ENCODE measurements at regions not wholly inside any gene's neighbourhood (a gene's known extent, or its start where the extent isn't known, plus 50 kb on each side); places are given as distances from the start of the nearest gene placed in this dataset.

GRCh38 chr1:82218846-82219245, 418.1 kb downstream of the ADGRL2 start:
- TF ChIP-seq FOS (IDR thresholded peaks at IDR 0.05; ENCODE audit: low read depth, low read length) (no peak), MAFK (IDR thresholded peaks at IDR 0.05; ENCODE audit: low read depth, low read length) (no peak), USF2 (IDR thresholded peaks at IDR 0.05; ENCODE audit: low read depth, low read length) (no peak), MXI1 (IDR thresholded peaks at IDR 0.05; ENCODE audit: borderline replicate concordance, low read depth, low read length) (no peak), CTCF (conservative IDR thresholded peaks at IDR 0.05; ENCODE audit: low read depth, low read length) (no peak), RFX5 (IDR thresholded peaks at IDR 0.05; ENCODE audit: low read depth, low read length) (no peak), CHD1 (IDR thresholded peaks at IDR 0.05; ENCODE audit: low read depth, low read length) (no peak), POLR2A (IDR thresholded peaks at IDR 0.05; ENCODE audit: low read depth, low read length) (no peak), ELK1 (IDR thresholded peaks at IDR 0.05; ENCODE audit: borderline replicate concordance, low read depth, low read length) (no peak), RAD21 (IDR thresholded peaks at IDR 0.05; ENCODE audit: low read length) (no peak), MAZ (IDR thresholded peaks at IDR 0.05; ENCODE audit: borderline replicate concordance, low read depth, low read length) (no peak), CEBPB (IDR thresholded peaks at IDR 0.05; ENCODE audit: low read depth, low read length) (no peak)
- H4K20me1 ChIP-seq (ENCODE audit: insufficient read depth, low read length): no peaks in the 10 kb centered on the region
- no peak overlapping the region for H2BK20ac ChIP-seq (ENCODE audit: low read depth, low read length)
- no peak overlapping the region for H3K9ac ChIP-seq (ENCODE audit: low read depth, low read length)
- DNase-seq: no peak
- H4K91ac ChIP-seq (ENCODE audit: insufficient read depth, low read depth, low read length): no peak overlapping the region
- no peak overlapping the region for H3K18ac ChIP-seq (ENCODE audit: low read depth, low read length)
- no peaks in the 10 kb centered on the region for H3K9me1 ChIP-seq (ENCODE audit: insufficient read depth, low read length)
- no peak overlapping the region for H2AK9ac ChIP-seq (replicated peaks; ENCODE audit: low read depth, low read length, poor library complexity)
- no peak overlapping the region for H4K8ac ChIP-seq (ENCODE audit: low read depth in 2 of 2, low read length in 2 of 2)
- dilution Hi-C loops (cut with HindIII; ENCODE audit: low sequenced_read_pairs, unreplicated experiment): no loop called here
- no peak overlapping the region for H3K27ac ChIP-seq (ENCODE audit: insufficient read depth, low read length)
- H3K4me3 ChIP-seq (ENCODE audit: insufficient read depth, low read depth, low read length): no peak overlapping the region
- no peak overlapping the region for H3K56ac ChIP-seq (ENCODE audit: extremely low read depth, insufficient read depth, low read length)
- H2BK5ac ChIP-seq (ENCODE audit: low read depth, low read length, poor library complexity, severe bottlenecking): no peak overlapping the region
- no peak for ATAC-seq (ENCODE audit: low read depth)
- H3K23ac ChIP-seq (ENCODE audit: low read depth, low read length): no peak overlapping the region
- no peak overlapping the region for H3K4ac ChIP-seq (ENCODE audit: low read depth, low read length)
- H3K4me2 ChIP-seq (ENCODE audit: low read depth, low read length): no peak overlapping the region
- BruUV-seq (replicated peaks): no TSS peak
- ChIA-PET POLR2A (ENCODE audit: unreplicated experiment) (no interaction called here), CTCF (no interaction called here)
- no peaks in the 10 kb centered on the region for H3K79me1 ChIP-seq (ENCODE audit: low read depth in 1 of 2, low read length in 2 of 2)
- no CpG with 5 or more reads among the region's 2 CpGs for WGBS, 2 experiments (ENCODE audit: extremely low coverage in 2 of 2, insufficient read length in 1 of 2)
- H4K5ac ChIP-seq (ENCODE audit: low read depth, low read length): no peak overlapping the region
- in situ Hi-C loops (cut with MboI; ENCODE audit: low sequenced_read_pairs): no loop called here
- H3K4me1 ChIP-seq (ENCODE audit: control insufficient read depth, insufficient read depth, low read length): no peaks in the 10 kb centered on the region
- no peaks in the 10 kb centered on the region for H3K36me3 ChIP-seq (ENCODE audit: control insufficient read depth, insufficient read depth, low read length)
- no peaks in the 10 kb centered on the region for H3K9me3 ChIP-seq (ENCODE audit: control insufficient read depth, insufficient read depth, low read length)
- no peak overlapping the region for H2BK15ac ChIP-seq (ENCODE audit: low read depth, low read length)
- no peak overlapping the region for H3K14ac ChIP-seq (replicated peaks; ENCODE audit: low read depth, low read length)
- no peak overlapping the region for H2AFZ ChIP-seq (replicated peaks; ENCODE audit: low read length, poor library complexity)
- H3K27me3 ChIP-seq (ENCODE audit: control insufficient read depth, insufficient read depth, low read length): no peaks in the 10 kb centered on the region
- intact Hi-C loops (cut with micrococcal nuclease): no loop called here
- no peak overlapping the region for H2AK5ac ChIP-seq (ENCODE audit: low read depth, low read length)
- H2BK120ac ChIP-seq (ENCODE audit: low read depth, low read length): no peak overlapping the region
